ENCODE measurements at regions not wholly inside any gene's neighbourhood (a gene's known extent, or its start where the extent isn't known, plus 50 kb on each side); places are given as distances from the start of the nearest gene placed in this dataset.
"Not testable (repeated sequence)": the region's sequence is repeated elsewhere in the genome, so short reads cannot be mapped to it uniquely, and the experiment has no call there.

DNA sequence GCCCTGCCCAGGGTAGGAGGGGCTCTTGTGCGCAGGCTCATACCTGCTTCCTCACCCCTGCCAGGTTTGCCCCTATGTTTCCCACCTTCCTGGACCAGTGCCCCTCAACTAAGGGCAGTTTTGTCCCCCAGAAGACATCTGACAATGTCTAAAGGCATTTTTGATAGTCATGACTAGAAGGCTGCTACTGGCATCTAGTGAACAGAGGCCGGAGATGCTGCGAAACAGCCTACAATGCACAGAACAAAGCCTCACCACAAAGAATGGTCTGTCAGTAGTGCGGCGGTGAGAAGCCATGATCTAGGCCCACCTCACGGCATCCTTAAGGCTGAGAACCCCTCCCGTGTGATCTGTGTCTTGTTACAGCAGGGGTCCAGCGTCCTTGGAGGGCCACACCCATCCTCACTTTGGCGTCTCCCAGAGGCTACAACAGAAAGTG, 96.0 kb downstream of the TMEM17 start:
- no peak for DNase-seq

DNA sequence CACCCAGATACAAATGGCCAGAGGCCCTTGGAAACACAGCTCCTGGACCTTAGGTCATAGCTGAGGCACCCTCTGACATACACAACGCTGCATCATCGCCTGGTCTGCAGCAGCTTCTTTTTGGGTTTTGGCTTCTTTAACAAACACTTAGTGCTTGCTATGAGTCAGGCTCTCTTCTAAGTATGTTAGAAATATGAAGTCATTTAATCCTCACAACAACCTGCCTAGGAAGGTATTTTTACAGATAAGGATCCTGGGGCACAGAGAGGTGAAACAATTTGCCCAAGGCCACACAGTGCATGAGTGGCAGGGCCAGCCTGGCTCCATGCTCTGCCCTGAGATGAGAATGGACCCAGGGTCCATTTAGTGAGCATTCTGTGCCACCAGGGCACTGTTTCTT, 96.6 kb downstream of the TMEM17 start:
- DNase-seq = peak; percentile 20

DNA sequence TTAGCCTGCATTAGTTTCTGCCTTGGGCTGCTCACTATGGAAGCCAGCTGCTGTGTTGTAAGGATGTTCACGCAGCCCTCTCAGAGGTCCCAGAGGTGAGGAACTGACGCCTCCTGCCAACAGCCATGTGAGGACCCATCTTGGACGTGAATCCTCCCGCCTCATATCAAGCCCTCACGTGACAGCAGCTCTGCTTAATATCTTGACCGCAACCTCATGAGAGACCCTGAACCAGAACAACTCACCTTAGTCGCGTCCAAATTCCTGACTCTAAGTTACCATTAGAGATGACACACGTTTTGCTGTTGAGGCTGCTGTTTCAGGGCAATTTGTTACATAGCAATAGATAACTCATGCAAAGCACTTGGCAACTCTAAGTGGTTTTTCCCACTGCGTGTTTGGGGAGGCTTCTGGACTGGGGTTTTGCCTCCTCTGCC, 97.7 kb downstream of the TMEM17 start:
- no peak for DNase-seq

DNA sequence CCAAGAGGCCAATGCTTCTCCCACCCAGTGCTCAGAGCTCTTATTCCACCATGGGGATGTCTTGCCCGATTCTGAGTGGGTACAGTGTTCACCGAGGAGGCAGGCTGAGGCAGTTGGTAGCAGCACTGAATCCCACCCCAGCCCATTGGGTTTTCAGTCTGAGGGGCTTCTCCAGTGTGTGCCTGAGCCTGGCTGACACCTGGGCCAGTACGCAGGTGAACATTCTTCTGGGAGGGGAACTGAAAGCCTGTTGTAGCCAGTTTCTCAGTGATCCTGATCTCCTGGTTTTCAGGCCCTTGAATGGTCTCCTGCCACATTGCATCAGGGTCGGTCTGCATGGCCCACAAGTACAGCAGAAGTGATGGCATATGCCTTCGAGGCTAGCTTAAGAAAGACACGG, 98.2 kb downstream of the TMEM17 start:
- DNase-seq = no peak

DNA sequence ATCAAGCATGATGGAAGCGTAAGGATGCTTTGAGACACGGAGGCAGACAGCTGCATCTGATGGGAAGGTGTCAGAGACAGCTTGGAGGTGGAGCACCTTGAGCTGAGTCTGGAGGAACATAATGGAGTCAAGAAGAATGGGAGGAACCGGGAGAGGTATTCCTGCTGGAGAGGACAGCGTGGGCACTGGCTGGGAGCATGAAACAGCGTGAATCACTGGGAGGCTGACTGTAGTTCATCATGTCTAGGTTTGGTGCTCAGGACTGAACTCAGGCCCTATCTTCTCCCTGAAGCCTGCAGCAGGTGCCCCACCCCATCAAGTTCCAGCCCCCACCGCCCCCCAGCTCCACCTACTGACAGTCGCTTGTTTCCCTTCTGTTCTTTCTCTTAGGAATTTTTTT, 98.6 kb downstream of the TMEM17 start:
- no peak for DNase-seq

DNA sequence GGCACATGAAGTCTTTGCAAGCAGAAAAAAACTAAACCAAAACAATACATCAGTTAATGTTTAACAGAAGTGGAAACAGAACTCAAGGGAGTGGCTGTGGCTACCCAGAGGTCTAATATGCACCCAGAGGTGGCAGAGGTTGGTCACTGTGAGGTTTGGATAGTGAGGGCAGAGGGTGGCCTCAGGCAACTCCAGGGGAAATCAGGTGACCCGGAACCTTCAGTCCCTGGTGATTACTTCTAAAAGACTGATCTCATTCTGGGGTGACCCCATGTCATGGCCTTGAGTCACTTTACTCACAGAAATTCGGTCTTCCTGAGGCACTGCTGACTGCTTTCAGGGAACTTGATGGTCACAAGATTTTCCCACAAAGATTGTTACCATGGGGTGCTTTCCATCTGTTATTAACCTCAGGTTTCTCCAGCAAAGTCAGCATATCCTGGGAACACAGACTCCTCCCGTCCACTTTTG, 99.4 kb downstream of the TMEM17 start:
- no peak for DNase-seq

DNA sequence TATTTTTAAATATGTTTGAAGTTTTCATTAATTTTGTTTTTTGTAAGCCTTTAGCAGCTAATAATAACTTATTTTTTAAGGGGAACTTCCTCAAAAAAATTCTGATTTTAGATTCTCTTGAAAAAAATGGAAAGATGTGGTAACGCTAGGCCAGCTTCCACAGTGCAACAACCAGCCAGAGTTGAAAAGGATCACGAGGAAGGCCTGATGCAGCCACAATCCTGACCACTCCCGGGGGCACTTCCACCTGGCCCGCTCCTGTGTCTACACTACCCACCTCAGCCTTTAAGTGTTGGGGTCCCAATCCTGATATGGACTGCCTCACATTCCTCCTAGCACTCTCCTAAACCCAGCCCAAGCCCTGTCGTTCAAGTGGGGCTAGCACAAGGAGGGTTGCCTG, 101.1 kb downstream of the TMEM17 start:
- DNase-seq = no peak

DNA sequence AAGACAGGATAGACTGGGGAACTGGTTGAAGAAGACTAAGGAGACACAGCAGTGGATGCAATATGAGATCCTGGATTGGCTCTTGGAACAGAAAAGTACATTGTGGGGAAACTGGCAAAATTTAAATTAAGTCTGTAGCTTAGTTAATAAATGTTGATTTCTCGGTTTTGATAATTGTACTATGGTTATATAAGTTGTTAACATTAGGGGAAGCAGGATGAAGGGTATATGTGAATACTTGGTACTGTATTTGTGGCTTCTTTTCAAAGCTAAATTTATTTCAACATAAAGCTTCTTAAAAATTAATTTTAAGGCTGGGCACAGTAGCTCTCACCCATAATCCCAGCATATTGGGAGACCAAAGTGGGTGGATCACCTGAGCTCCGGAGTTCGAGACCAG, 103.8 kb downstream of the TMEM17 start:
- no peak for DNase-seq

DNA sequence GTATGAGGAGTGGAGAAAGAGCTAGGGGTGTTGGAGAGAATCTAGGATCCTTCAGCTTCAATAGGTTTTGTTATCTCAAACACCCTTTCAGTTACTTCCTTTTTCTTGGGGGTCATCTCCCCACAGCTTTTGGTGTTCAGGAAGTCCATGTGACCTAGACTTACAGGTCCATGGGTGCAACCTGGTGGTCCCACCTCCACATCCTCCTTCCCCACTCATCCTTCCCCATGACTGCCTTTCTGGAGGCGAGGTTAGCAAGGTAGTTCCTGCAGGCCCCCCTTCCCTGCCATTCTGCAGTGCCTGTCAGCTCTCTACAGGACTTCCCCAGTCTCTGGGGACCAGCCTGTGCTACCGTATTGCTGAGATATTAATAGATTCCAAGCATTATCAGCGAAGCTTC, 107.6 kb downstream of the TMEM17 start:
- no peak for DNase-seq

DNA sequence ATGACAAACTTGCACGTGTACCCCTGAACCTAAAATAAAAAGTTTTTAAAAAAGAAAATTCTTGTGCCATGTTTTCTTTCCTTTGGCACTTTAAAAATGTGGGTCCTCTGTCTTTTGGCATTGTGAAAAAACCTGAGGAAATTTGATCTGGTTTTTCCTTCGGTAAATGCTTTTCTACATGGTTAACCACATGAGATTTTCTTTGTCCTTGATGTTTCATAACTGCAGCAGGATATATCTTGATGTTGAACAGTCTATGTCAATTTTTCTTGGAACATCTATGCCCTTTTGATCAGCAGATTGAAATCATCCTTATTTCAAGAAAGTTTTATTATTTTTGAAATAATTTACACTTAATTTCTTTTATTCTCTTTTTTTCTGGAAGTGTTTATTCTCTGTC, 109.1 kb downstream of the TMEM17 start:
- no peak for DNase-seq

DNA sequence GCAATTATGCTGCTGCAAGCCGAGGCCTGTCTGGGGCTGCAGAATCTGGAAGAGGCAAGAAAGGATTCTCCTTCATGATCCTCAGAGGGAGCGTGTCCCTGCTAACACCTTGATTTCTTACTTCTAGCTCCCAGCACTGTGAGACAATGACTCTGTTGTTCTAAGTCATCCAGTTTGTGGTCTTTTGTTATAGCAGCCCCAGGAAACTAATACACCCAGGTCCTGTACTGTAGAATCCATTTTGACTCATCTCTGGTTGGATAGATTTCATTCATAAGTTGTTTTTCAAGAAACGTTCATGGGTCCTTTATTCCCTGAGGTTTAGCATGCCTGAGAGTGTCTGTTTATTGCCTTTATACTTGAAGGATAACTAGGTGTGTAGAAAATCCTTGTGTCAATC, 112.7 kb downstream of the TMEM17 start:
- no peak for DNase-seq

DNA sequence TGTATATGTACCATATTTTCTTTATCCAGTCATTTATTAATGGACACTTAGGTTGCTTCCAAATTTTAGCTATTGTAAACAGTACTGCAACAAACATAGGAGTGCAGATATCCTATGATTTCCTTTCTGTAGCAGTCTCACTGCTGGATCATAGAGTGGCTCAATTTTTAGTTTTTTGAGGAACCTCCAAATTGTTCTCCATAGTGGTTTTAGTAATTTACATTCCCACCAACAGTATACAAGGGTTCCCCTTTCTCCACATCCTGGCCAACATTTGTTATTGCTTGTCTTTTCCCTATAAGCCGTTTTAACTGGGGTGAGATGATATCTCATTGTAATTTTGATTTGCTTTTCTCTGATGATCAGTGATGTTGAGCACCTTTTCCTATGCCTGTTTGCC, 114.3 kb downstream of the TMEM17 start:
- no peak for DNase-seq

DNA sequence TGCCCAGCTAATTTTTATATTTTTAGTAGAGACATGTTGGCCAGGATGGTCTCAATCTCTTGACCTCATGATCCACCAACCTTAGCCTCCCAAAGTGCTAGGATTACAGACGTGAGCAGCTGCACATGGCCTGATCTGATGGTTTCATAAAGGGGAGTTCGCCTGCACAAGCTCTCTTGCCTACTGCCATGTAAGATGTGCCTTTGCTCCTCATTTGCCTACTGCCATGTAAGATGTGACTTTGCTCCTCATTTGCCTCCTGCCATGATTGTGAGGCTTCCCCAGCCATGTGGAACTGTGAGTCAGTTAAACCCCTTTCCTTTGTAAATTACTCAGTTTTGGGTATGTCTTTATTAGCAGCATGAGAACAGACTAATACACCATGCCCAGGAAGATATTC, 119.6 kb downstream of the TMEM17 start:
- DNase-seq = not testable (repeated sequence)

DNA sequence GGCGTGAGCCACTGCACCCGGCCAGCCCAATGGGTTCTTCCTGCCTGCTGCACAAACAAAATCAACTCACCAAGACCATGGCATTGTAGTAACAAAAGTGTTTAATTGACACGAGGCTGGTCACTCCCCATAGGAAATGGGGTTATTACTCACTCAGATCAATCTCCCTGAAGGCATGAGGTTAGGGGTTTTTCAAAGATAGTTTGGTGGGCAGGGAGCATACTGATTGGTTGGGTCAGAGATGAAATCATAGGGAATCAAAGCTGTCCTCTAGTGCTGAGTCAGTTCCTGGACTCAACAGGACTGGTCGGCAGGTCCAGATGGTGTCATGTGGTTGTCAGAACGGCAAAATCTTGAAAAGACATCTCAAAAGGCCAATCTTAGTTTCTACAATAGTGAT, 122.1 kb downstream of the TMEM17 start:
- peak; percentile 64 for DNase-seq

DNA sequence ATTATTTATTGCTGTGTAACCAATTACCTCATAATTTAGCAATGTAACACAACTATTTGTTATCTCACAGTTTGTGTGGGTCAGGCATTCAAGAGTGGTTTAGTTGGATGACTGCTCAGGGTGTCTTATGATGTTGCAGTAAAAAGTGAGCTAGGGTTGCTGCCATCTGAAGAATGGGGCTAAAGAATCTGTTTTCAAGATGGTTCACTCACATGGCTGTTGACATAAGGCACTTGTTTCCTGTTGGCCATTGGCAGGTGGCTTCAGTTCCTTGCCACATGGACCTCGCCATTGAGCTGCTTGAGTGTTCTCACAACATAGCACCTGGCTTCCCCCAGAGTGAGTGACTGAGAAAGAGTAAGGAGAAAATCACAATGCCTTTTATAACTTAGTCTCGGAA, 123.2 kb downstream of the TMEM17 start:
- peak; percentile 65 for DNase-seq

DNA sequence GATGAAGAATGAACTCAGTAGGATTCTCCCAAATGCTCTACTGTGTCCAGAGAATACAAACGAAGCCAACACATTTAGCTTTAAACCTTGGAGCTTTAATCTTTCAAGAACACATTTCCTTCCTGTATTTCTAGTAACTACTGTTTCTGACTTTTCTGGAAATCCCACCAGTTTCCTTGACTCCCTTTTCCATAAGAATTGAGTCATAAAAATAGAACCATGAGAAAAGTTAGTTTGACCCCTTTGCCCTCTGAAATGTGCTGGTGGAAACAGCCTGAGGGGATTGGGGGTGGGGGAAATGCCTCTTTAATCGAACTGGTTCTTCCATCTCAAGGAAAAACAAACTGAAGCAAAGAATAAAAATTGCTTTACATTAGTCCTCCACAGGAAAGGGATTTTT, 123.9 kb downstream of the TMEM17 start:
- DNase-seq = peak; percentile 48

DNA sequence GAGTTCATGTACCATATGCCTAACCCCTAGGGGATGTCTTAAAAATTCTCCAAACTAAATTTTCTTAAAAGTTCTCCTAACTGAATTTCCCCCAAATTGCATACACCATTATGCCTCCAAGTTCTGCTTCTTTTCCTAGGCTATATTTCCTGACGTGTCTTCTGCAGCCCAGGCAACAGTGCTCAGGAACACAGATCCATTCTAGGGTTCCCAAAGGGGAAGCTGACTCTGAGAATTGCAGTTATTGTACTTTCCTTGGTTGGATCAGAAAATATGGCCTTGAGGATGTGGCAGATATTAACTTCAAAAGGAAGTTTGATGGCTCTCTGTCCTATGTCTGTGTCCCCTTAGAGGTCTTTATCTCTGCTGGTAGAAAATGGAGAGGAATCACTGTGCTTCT, 124.3 kb downstream of the TMEM17 start:
- no peak for DNase-seq

DNA sequence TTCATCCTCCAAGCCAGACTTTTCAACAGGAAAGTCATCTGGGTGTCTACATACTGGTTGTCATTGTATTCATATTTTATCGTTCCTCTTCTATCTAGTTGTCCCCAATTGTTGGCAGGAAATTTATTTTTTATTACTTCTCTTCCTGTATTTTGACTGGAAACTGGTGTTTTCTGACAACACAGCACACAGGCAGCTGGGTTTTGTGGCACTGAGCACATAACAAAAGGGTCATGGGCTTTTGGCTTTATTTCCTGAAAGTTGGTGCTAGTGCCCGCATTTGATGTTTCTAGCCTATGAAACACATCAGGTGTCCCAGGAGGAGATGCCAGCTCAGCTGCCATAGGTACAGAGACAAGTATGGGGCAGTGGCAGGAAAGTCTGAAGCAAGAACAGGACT, 126.4 kb downstream of the TMEM17 start:
- no peak for DNase-seq

DNA sequence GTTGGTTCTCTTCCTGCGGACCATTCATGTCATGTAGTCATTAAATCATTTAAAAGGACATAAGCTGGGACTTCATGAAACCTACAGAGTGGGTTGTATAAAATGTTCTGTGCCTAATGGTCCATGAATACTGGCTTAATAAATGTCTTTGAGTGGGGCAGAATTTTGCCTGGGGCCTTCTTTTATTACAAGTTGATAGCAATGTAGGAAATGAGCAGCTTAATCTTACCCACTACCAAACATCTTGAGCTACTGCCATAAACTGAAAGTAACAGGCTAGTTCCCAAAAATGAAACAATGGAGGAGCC, 130.9 kb downstream of the TMEM17 start:
- DNase-seq = no peak

DNA sequence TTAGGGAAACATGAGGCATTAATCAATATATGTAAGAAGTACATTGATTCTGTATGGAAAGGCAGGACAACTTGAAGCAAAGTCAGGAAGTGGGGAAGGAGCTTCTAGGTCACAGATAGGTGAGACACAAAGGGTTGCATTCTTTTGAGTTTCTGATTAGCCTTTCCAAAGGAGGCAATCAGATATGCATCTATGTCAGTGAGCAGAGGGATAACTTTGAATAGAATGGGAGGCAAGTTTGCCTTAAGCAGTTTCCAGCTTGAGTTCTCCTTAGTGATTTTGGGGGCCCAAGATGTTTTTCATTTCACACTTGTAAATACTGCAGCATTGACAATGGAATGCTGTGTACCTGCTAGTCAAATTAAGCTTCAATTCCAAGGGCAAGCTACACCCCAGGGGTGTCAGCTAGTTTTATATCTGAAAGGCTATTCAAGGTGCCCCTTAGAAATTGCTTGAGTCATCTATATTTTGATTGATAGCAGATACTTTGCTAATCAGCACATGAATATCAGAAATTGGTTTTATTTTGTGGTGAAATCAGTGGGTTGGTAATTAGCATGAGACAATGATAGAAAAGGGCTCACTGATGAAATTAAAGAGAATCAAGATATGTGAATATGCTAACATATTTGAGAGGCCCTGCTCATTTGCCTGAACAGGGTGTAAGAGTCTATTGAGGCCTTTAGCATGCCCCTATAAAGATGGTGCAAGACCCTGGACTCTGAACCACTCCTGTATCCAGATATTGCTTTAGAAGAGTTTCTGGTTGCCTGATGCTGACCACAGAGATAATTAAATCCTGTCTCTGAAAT, 131.5 kb downstream of the TMEM17 start:
- DNase-seq = no peak

DNA sequence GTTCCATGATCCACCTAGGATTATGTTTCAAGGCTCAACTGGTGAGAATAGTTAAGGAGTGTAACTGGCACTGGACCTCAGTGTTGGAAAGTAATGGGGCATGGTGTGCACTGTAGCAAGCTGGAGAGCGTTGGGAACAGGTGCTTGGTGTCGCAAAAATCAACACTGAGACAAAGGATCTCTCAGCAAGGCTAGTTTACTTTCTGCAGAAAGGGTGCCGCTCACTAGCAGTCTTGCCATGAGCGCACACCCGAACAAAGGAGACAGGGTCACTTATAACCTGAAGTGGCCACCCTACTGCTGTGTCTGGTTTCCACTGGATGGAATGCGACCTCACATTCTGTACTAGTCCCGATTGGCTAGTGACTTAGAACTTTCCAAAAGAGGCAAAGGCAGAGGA, 133.2 kb downstream of the TMEM17 start:
- DNase-seq = no peak

DNA sequence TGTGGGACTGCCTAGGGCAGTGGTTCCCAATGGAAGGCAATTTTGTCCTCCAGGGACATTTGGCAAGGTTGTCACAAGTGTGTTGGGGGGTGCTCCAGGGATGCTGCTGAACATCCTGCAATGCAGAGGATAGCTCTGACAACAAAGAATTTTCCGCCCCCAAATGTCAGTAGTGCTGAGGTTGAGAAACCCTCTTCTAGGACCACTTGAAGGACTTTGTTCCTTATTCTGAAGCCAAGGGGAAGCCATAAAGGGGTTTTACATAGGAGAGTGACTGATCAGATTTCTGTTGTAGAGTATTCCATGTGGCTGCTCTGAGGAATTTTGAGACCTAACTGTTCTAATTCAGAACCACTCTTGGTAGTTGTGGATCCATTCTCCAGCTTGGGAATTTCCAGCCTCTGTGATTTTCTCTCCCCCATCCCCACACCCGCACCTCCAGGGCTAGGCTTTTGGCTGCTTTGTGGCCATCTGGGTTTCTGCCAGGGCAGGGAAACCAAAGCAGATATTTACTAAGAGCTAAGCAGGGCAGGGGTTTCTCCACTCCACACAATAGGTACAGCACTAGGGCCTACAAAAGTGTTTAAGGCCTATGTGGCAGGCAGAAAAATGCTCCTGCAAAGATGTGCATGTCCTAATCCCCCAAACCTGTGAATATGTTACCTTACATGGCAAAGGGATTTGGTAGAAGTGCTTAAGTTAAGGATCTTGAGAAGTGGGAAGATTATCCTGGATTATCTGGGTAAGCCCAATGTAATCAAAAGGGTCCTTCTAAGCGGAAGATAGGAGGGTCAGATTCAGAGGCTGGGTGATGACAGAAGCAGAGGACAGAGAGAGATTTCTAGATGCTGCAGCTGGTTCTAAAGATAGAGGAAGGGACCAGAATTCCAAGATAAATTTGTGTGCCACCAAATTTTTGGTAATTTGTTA, 135.4 kb downstream of the TMEM17 start:
- DNase-seq = no peak

DNA sequence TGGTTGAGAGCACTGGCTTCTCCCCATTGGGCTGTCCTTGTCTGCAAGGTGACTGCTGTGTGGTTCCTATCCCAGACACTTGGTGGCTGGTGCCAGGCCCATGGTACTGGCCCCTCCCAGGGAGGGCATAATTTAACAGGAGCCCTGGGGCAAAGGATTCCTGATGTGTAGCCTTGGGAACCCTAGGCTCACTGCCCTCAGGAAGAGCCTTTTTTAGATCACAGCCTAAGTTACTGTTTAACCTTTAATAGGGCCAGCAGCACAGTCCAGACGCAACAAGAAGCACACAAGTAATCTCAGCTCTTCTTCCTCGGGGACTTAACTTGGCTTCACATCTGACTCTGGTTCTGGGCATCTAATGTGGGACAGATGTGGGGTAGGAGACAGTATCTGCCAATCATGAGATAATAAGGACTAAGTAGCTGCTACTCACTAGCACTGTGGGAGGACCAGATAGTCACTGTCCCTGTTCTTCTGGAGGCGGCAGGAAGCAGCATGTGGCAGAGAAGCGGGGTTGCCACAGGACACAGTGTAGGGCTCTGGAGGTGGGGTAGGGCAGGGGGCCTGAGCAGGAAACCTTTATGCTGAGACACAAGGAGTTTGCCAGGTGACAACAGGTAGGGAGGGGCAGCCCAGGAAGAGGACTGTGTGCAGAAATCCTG, 136.3 kb downstream of the TMEM17 start:
- no peak for DNase-seq

Measured in EL (cell line).